ENCODE measurements at regions not wholly inside any gene's neighbourhood (a gene's known extent, or its start where the extent isn't known, plus 50 kb on each side); places are given as distances from the start of the nearest gene placed in this dataset.

- Histone ChIP-seq H3K9ac (ENCODE audit: control insufficient read depth, extremely low read depth, insufficient read depth, low read length) (no peak overlapping the region), H3K27me3 (ENCODE audit: control insufficient read depth, extremely low read depth, insufficient read depth, low read length) (peaks cover 5% of the 10 kb centered on the region), H3K4me3 (ENCODE audit: control insufficient read depth in 2 of 3, extremely low read depth in 1 of 3, insufficient read depth in 2 of 3, low read depth in 1 of 3, low read length in 3 of 3) (no peak overlapping the region), H3K4me2 (ENCODE audit: control insufficient read depth, extremely low read depth, insufficient read depth, low read depth, low read length) (peak overlapping the region; percentile 18), H3K27ac (ENCODE audit: control insufficient read depth, insufficient read depth, low read length) (peak overlapping the region; percentile 21), H3K36me3 (ENCODE audit: control insufficient read depth in 2 of 2, extremely low read depth in 1 of 2, insufficient read depth in 2 of 2, low read length in 2 of 2) (no peaks in the 10 kb centered on the region), H2AFZ (ENCODE audit: control insufficient read depth, low read length) (no peak overlapping the region), H3K9me1 (ENCODE audit: control insufficient read depth, extremely low read depth, insufficient read depth, low read length) (no peaks in the 10 kb centered on the region), H3K79me2 (ENCODE audit: control insufficient read depth, insufficient read depth, low read length) (no peaks in the 10 kb centered on the region), H3K4me1 (ENCODE audit: control insufficient read depth, extremely low read depth, insufficient read depth, low read length) (peaks cover 18% of the 10 kb centered on the region), H4K20me1 (ENCODE audit: control insufficient read depth, extremely low read depth, insufficient read depth, low read length) (no peaks in the 10 kb centered on the region), H3K9me3 (ENCODE audit: control insufficient read depth, low read depth, low read length) (no peaks in the 10 kb centered on the region)
- TF ChIP-seq CTCF (optimal IDR thresholded peaks at IDR 0.05 in 1 of 3, IDR thresholded peaks at IDR 0.05 in 1 of 3, conservative IDR thresholded peaks at IDR 0.05 in 1 of 3; ENCODE audit: extremely low read depth in 1 of 3, insufficient read depth in 2 of 3, low read length in 3 of 3) = no peak
- no peak for TF ChIP-seq EZH2 (IDR thresholded peaks at IDR 0.05; ENCODE audit: low read length)
- FAIRE-seq (peak; percentile 70), DNase-seq (ENCODE audit: low read depth, low spot score) (peak; percentile 42)
- dilution Hi-C loops (cut with MboI; ENCODE audit: extremely low pct_ligation_motif_present, low sequenced_read_pairs) = no loop called here
These were observed 84.9 kb upstream of the TBL1X start for GRCh38 chrX:9379697-9380551.

GRCh38 chrX:9383655-9384054 lies 81.2 kb upstream of the TBL1X start:
- no peaks in the 10 kb centered on the region for H4K20me1 ChIP-seq (ENCODE audit: control insufficient read depth, extremely low read depth, insufficient read depth, low read length)
- H3K9me3 ChIP-seq (ENCODE audit: control insufficient read depth, low read depth, low read length) = no peaks in the 10 kb centered on the region
- H3K9ac ChIP-seq (ENCODE audit: control insufficient read depth, extremely low read depth, insufficient read depth, low read length) = no peak overlapping the region
- peaks cover 13% of the 10 kb centered on the region for H3K27me3 ChIP-seq (ENCODE audit: control insufficient read depth, extremely low read depth, insufficient read depth, low read length)
- no peak overlapping the region for H3K4me2 ChIP-seq (ENCODE audit: control insufficient read depth, extremely low read depth, insufficient read depth, low read depth, low read length)
- no peak overlapping the region for H2AFZ ChIP-seq (ENCODE audit: control insufficient read depth, low read length)
- no peak overlapping the region for H3K27ac ChIP-seq (ENCODE audit: control insufficient read depth, insufficient read depth, low read length)
- no peaks in the 10 kb centered on the region for H3K9me1 ChIP-seq (ENCODE audit: control insufficient read depth, extremely low read depth, insufficient read depth, low read length)
- no peak for TF ChIP-seq CTCF (optimal IDR thresholded peaks at IDR 0.05 in 1 of 3, IDR thresholded peaks at IDR 0.05 in 1 of 3, conservative IDR thresholded peaks at IDR 0.05 in 1 of 3; ENCODE audit: extremely low read depth in 1 of 3, insufficient read depth in 2 of 3, low read length in 3 of 3)
- no peaks in the 10 kb centered on the region for H3K79me2 ChIP-seq (ENCODE audit: control insufficient read depth, insufficient read depth, low read length)
- H3K4me3 ChIP-seq (ENCODE audit: control insufficient read depth in 2 of 3, extremely low read depth in 1 of 3, insufficient read depth in 2 of 3, low read depth in 1 of 3, low read length in 3 of 3) = no peak overlapping the region
- no peak for DNase-seq (ENCODE audit: low read depth, low spot score)
- no peaks in the 10 kb centered on the region for H3K36me3 ChIP-seq (ENCODE audit: control insufficient read depth in 2 of 2, extremely low read depth in 1 of 2, insufficient read depth in 2 of 2, low read length in 2 of 2)
- dilution Hi-C loops (cut with MboI; ENCODE audit: extremely low pct_ligation_motif_present, low sequenced_read_pairs) = no loop called here
- no peak for FAIRE-seq
- peaks cover 17% of the 10 kb centered on the region for H3K4me1 ChIP-seq (ENCODE audit: control insufficient read depth, extremely low read depth, insufficient read depth, low read length)

All from keratinocyte (primary cell).